ENCODE measurements at regions not wholly inside any gene's neighbourhood (a gene's known extent, or its start where the extent isn't known, plus 50 kb on each side); places are given as distances from the start of the nearest gene placed in this dataset.

DNA sequence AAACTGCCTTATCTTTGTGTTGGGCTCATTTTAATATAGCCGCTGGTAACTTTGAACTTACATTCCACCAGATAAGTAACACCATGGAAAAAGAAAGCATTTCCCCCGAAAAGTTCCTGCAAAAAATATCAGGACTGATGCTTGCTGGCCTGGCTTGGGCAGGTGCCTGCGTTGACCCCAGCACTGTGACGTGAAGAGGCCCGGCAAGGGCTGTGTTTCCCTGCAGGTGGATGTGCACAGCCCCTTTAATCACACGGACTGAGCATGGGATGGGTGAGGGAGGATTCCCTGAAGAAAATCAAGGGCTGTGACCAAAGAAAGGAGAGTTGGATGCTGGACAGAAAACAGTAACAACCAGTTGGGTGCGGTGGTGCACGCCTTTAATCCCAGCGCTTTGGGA, 138.2 kb downstream of the NSG2 start:
- H3K4me3 Mint-ChIP-seq (ENCODE audit: unreplicated experiment): no peak overlapping the region
- H3K9me3 Mint-ChIP-seq (ENCODE audit: unreplicated experiment): no peaks in the 10 kb centered on the region
- DNase-seq (ENCODE audit: low spot score): no peak
- TF ChIP-seq, protein P1, sequence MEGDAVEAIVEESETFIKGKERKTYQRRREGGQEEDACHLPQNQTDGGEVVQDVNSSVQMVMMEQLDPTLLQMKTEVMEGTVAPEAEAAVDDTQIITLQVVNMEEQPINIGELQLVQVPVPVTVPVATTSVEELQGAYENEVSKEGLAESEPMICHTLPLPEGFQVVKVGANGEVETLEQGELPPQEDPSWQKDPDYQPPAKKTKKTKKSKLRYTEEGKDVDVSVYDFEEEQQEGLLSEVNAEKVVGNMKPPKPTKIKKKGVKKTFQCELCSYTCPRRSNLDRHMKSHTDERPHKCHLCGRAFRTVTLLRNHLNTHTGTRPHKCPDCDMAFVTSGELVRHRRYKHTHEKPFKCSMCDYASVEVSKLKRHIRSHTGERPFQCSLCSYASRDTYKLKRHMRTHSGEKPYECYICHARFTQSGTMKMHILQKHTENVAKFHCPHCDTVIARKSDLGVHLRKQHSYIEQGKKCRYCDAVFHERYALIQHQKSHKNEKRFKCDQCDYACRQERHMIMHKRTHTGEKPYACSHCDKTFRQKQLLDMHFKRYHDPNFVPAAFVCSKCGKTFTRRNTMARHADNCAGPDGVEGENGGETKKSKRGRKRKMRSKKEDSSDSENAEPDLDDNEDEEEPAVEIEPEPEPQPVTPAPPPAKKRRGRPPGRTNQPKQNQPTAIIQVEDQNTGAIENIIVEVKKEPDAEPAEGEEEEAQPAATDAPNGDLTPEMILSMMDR (IDR thresholded peaks at IDR 0.05; ENCODE audit: unreplicated experiment): no peak
- no peak overlapping the region for H3K27ac Mint-ChIP-seq (ENCODE audit: unreplicated experiment)
- H3K4me1 Mint-ChIP-seq (ENCODE audit: unreplicated experiment): no peaks in the 10 kb centered on the region
- no peaks in the 10 kb centered on the region for H3K36me3 Mint-ChIP-seq (ENCODE audit: low read depth, unreplicated experiment)
- H3K27me3 Mint-ChIP-seq (ENCODE audit: unreplicated experiment): no peaks in the 10 kb centered on the region

- H3K36me3 Mint-ChIP-seq (ENCODE audit: low read depth, unreplicated experiment): no peaks in the 10 kb centered on the region
- H3K27ac Mint-ChIP-seq (ENCODE audit: unreplicated experiment): no peak overlapping the region
- TF ChIP-seq, protein P1 (IDR thresholded peaks at IDR 0.05; ENCODE audit: unreplicated experiment): no peak
- H3K9me3 Mint-ChIP-seq (ENCODE audit: unreplicated experiment): no peaks in the 10 kb centered on the region
- H3K4me1 Mint-ChIP-seq (ENCODE audit: unreplicated experiment): peaks cover 3% of the 10 kb centered on the region
- no peak overlapping the region for H3K4me3 Mint-ChIP-seq (ENCODE audit: unreplicated experiment)
- peaks cover under 1% of the 10 kb centered on the region for H3K27me3 Mint-ChIP-seq (ENCODE audit: unreplicated experiment)
- no peak for DNase-seq (ENCODE audit: low spot score)
Observed at GRCh38 chr5:174185506-174185905, 140.0 kb downstream of the NSG2 start.

GRCh38 chr5:174186096-174186695, 140.7 kb downstream of the NSG2 start:
- H3K36me3 Mint-ChIP-seq (ENCODE audit: low read depth, unreplicated experiment): no peaks in the 10 kb centered on the region
- H3K27ac Mint-ChIP-seq (ENCODE audit: unreplicated experiment): no peak overlapping the region
- TF ChIP-seq, protein P1 (IDR thresholded peaks at IDR 0.05; ENCODE audit: unreplicated experiment): no peak
- no peaks in the 10 kb centered on the region for H3K9me3 Mint-ChIP-seq (ENCODE audit: unreplicated experiment)
- peaks cover 3% of the 10 kb centered on the region for H3K4me1 Mint-ChIP-seq (ENCODE audit: unreplicated experiment)
- peaks cover 2% of the 10 kb centered on the region for H3K27me3 Mint-ChIP-seq (ENCODE audit: unreplicated experiment)
- DNase-seq (ENCODE audit: low spot score): no peak
- H3K4me3 Mint-ChIP-seq (ENCODE audit: unreplicated experiment): no peak overlapping the region

- H3K27me3 Mint-ChIP-seq (ENCODE audit: unreplicated experiment): peaks cover 2% of the 10 kb centered on the region
Observed at GRCh38 chr5:174187001-174187400, 141.5 kb downstream of the NSG2 start.

DNA sequence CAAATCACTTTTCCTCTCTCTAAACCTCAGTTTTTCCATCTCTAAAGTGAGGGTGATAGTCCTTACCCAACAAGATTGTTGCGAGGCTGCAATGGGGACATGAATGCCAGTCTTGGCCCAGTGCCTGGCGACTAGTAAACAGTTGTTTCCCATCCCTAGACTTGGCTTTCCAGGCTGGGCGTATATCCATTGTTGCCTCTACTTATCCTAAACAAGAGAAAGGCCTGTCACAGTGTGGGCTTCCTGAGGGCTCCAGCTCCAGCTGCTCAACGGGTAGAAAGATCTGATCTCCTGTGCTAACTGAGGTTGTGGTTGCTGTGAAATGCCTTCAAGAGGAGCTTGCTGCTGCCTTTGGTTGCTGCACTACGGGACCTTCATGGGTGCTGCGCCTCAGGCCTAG, 142.0 kb downstream of the NSG2 start:
- H3K4me3 Mint-ChIP-seq (ENCODE audit: unreplicated experiment): no peak overlapping the region
- H3K9me3 Mint-ChIP-seq (ENCODE audit: unreplicated experiment): no peaks in the 10 kb centered on the region
- no peak for DNase-seq (ENCODE audit: low spot score)
- H3K36me3 Mint-ChIP-seq (ENCODE audit: low read depth, unreplicated experiment): no peaks in the 10 kb centered on the region
- peaks cover 2% of the 10 kb centered on the region for H3K27me3 Mint-ChIP-seq (ENCODE audit: unreplicated experiment)
- H3K27ac Mint-ChIP-seq (ENCODE audit: unreplicated experiment): no peak overlapping the region
- H3K4me1 Mint-ChIP-seq (ENCODE audit: unreplicated experiment): peaks cover 3% of the 10 kb centered on the region
- TF ChIP-seq, protein P1 (IDR thresholded peaks at IDR 0.05; ENCODE audit: unreplicated experiment): no peak

More at GRCh38 chr5:174187001-174187400, 141.5 kb downstream of the NSG2 start:
- Mint-ChIP-seq H3K9me3 (ENCODE audit: unreplicated experiment) (no peaks in the 10 kb centered on the region), H3K4me3 (ENCODE audit: unreplicated experiment) (no peak overlapping the region), H3K36me3 (ENCODE audit: low read depth, unreplicated experiment) (no peaks in the 10 kb centered on the region), H3K4me1 (ENCODE audit: unreplicated experiment) (peaks cover 3% of the 10 kb centered on the region), H3K27ac (ENCODE audit: unreplicated experiment) (no peak overlapping the region)
- TF ChIP-seq, protein P1 (IDR thresholded peaks at IDR 0.05; ENCODE audit: unreplicated experiment): no peak
- DNase-seq (ENCODE audit: low spot score): no peak
